ENCODE measurements at regions not wholly inside any gene's neighbourhood (a gene's known extent, or its start where the extent isn't known, plus 50 kb on each side); places are given as distances from the start of the nearest gene placed in this dataset.
"Not testable (repeated sequence)": the region's sequence is repeated elsewhere in the genome, so short reads cannot be mapped to it uniquely, and the experiment has no call there.

- no peak for DNase-seq (ENCODE audit: low read depth)
- no peak overlapping the region for H3K4me3 ChIP-seq (replicated peaks; ENCODE audit: low read depth, low read length)
- TF ChIP-seq CTCF (IDR thresholded peaks at IDR 0.05; ENCODE audit: low read length, missing control alignments), result no peak
These were observed 76.6 kb upstream of the RHOBTB1 start for GRCh38 chr10:61020420-61021158.

DNA sequence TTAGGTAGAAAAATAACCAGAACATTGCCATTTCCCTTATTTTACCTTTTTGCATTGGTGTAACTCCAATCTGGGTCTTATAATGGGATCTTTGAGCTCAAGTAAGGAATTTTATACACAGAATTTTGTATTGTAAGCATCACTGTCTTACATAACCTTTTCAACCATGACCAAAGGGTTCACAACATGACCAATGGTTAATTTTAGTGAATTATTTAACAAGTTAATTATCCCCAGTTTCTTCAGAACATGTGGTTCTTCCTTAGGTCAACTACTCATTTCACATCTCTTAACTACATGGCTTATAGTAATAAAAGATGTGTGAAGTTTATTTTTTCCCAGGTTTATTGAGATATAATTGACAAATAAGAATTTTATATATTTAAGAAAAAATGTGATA lies 74.2 kb upstream of the RHOBTB1 start:
- TF ChIP-seq CTCF (IDR thresholded peaks at IDR 0.05; ENCODE audit: low read length, missing control alignments), result no peak
- no peak overlapping the region for H3K4me3 ChIP-seq (replicated peaks; ENCODE audit: low read depth, low read length)
- no peak for DNase-seq (ENCODE audit: low read depth)

GRCh38 chr10:61016630-61017029 lies 72.6 kb upstream of the RHOBTB1 start:
- no peak for TF ChIP-seq CTCF (IDR thresholded peaks at IDR 0.05; ENCODE audit: low read length, missing control alignments)
- H3K4me3 ChIP-seq (replicated peaks; ENCODE audit: low read depth, low read length), result no peak overlapping the region
- no peak for DNase-seq (ENCODE audit: low read depth)

DNA sequence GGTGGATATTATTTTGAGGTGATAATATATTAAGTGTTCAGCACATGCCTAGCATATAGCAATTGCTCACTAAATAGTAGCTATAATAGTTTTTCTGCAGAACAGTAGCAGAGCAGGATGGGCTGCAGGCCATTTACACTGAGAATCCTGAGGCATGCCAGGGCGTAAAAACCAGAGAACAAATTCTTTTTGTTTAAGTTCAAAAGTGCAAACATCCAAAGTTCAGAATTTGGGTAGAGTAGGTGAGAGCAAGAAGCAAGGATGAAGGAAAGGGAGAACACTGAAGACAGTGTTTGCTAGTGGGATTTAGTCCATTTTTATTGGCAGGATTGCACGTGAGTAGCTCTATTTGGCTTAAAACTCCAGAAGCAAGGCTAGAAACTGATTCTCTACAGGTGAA lies 72.0 kb upstream of the RHOBTB1 start:
- DNase-seq (ENCODE audit: low read depth), result no peak
- no peak for TF ChIP-seq CTCF (IDR thresholded peaks at IDR 0.05; ENCODE audit: low read length, missing control alignments)
- no peak overlapping the region for H3K4me3 ChIP-seq (replicated peaks; ENCODE audit: low read depth, low read length)

DNA sequence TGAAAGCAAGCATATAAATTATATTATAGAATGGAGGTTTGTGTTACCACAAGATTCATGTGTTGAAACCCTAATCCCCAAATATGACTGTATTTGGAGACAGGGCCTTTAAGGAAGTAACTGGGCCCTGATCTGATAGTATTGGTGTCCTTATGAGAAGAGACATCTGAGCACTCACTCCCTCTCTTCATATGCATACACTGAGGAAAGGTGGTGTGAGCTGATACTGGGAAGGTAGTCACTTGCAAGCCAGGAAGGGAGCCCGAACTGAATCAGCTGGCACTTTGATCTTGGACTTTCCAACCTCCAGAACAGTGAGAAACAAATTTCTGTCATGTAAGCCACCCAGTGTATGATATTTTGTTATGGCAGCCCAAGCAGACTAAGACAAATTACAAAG lies 66.9 kb upstream of the RHOBTB1 start:
- no peak overlapping the region for H3K4me3 ChIP-seq (replicated peaks; ENCODE audit: low read depth, low read length)
- TF ChIP-seq CTCF (IDR thresholded peaks at IDR 0.05; ENCODE audit: low read length, missing control alignments), result no peak
- DNase-seq (ENCODE audit: low read depth), result no peak

- DNase-seq (ENCODE audit: low read depth); H3K4me3 ChIP-seq (replicated peaks; ENCODE audit: low read depth, low read length): not testable (repeated sequence)
These were observed 59.1 kb upstream of the RHOBTB1 start for GRCh38 chr10:61003069-61003468.

- no peak for DNase-seq (ENCODE audit: low read depth)
- H3K4me3 ChIP-seq (replicated peaks; ENCODE audit: low read depth, low read length), result peak overlapping the region; percentile 53
- TF ChIP-seq CTCF (IDR thresholded peaks at IDR 0.05; ENCODE audit: low read length, missing control alignments), result no peak
These were observed 57.7 kb upstream of the RHOBTB1 start for GRCh38 chr10:61001731-61002122.

Data from fibroblast of pulmonary artery (primary cell).